ENCODE measurements at regions not wholly inside any gene's neighbourhood (a gene's known extent, or its start where the extent isn't known, plus 50 kb on each side); places are given as distances from the start of the nearest gene placed in this dataset.

GRCh38 chr9:84139296-84140070 is 158.9 kb downstream of the RMI1 start:
- TF ChIP-seq POLR2A (IDR thresholded peaks at IDR 0.05) (no peak), CTCF (IDR thresholded peaks at IDR 0.05) (no peak)
